ENCODE measurements at regions not wholly inside any gene's neighbourhood (a gene's known extent, or its start where the extent isn't known, plus 50 kb on each side); places are given as distances from the start of the nearest gene placed in this dataset.

- H4K20me1 ChIP-seq (ENCODE audit: insufficient read depth) = no peaks in the 10 kb centered on the region
- no peak overlapping the region for H3K4me3 ChIP-seq (ENCODE audit: low read depth in 2 of 2, low read length in 1 of 2)
- POLR2A ChIA-PET = no interaction called here
- no peak overlapping the region for H3K4me2 ChIP-seq
- no peaks in the 10 kb centered on the region for H3K27me3 ChIP-seq (ENCODE audit: insufficient read depth)
- peaks cover 0 to 9% of the 10 kb centered on the region in 2 experiments; a peak in 1 of 4 replicates for H3K4me1 ChIP-seq (ENCODE audit: control insufficient read depth in 1 of 2, insufficient read depth in 2 of 2, low read depth in 1 of 2, low read length in 1 of 2)
- H3K27ac ChIP-seq (ENCODE audit: low read depth in 2 of 2, low read length in 1 of 2) = no peak overlapping the region
- TF ChIP-seq MEF2A (IDR thresholded peaks at IDR 0.05; ENCODE audit: borderline replicate concordance, low read depth) (no peak), TCF12 (IDR thresholded peaks at IDR 0.05) (no peak), RCOR1 (IDR thresholded peaks at IDR 0.05; ENCODE audit: low read length) (no peak), NRF1 (IDR thresholded peaks at IDR 0.05; ENCODE audit: low read depth, low read length) (no peak), GABPA (IDR thresholded peaks at IDR 0.05; ENCODE audit: low read depth) (no peak), TEAD4 (IDR thresholded peaks at IDR 0.05; ENCODE audit: borderline replicate concordance, insufficient read depth) (no peak), ELF1 (IDR thresholded peaks at IDR 0.05) (no peak), GATA2 (CRISPR knock-in tag; IDR thresholded peaks at IDR 0.05) (no peak), EP300 (IDR thresholded peaks at IDR 0.05; ENCODE audit: borderline replicate concordance in 1 of 2, low read depth in 1 of 2, low read length in 1 of 2) (no peak), SMC3 (IDR thresholded peaks at IDR 0.05; ENCODE audit: low read depth, low read length) (no peak), NFIC (IDR thresholded peaks at IDR 0.05; ENCODE audit: borderline replicate concordance) (no peak), FOXJ3 (CRISPR knock-in tag; IDR thresholded peaks at IDR 0.05) (no peak), FOSL2 (IDR thresholded peaks at IDR 0.05; ENCODE audit: borderline replicate concordance, low read depth) (no peak), REST (IDR thresholded peaks at IDR 0.05; ENCODE audit: low read depth, low read length) (no peak), MXI1 (IDR thresholded peaks at IDR 0.05; ENCODE audit: low read depth, low read length) (no peak)
- TF ChIP-seq, protein P1, sequence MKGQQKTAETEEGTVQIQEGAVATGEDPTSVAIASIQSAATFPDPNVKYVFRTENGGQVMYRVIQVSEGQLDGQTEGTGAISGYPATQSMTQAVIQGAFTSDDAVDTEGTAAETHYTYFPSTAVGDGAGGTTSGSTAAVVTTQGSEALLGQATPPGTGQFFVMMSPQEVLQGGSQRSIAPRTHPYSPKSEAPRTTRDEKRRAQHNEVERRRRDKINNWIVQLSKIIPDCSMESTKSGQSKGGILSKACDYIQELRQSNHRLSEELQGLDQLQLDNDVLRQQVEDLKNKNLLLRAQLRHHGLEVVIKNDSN (IDR thresholded peaks at IDR 0.05; ENCODE audit: borderline replicate concordance, low read depth) = no peak
- TF ChIP-seq, protein P2, sequence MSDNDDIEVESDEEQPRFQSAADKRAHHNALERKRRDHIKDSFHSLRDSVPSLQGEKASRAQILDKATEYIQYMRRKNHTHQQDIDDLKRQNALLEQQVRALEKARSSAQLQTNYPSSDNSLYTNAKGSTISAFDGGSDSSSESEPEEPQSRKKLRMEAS (IDR thresholded peaks at IDR 0.05; ENCODE audit: low read depth) = no peak
- TF ChIP-seq, protein P3, sequence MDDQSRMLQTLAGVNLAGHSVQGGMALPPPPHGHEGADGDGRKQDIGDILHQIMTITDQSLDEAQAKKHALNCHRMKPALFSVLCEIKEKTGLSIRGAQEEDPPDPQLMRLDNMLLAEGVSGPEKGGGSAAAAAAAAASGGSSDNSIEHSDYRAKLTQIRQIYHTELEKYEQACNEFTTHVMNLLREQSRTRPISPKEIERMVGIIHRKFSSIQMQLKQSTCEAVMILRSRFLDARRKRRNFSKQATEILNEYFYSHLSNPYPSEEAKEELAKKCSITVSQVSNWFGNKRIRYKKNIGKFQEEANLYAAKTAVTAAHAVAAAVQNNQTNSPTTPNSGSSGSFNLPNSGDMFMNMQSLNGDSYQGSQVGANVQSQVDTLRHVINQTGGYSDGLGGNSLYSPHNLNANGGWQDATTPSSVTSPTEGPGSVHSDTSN (IDR thresholded peaks at IDR 0.05) = no peak
- CTCF ChIA-PET = interaction anchor here (0.9 kb wide), 1 partner anchor 9 kb away, joined by 3 read pairs; no protein-coding TSS in a partner anchor
- H3K9me2 ChIP-seq = no peaks in the 10 kb centered on the region
- WGBS (ENCODE audit: low lambda C conversion rate) = 14% methylated on average over 4 of the region's 4 CpGs
- H2AFZ ChIP-seq (ENCODE audit: low read depth) = no peak overlapping the region
- no peaks in the 10 kb centered on the region for H3K79me2 ChIP-seq (ENCODE audit: insufficient read depth)
- no peak for DNase-seq
- no peak overlapping the region for H3K9ac ChIP-seq
- H3F3A ChIP-seq (replicated peaks; ENCODE audit: insufficient read depth) = peaks cover 3% of the 10 kb centered on the region
- H3K36me3 ChIP-seq (replicated peaks in 1 of 2; ENCODE audit: control insufficient read depth in 1 of 2, insufficient read depth in 2 of 2, low read length in 1 of 2) = no peaks in the 10 kb centered on the region
- H3K9me3 ChIP-seq = peaks cover 6% of the 10 kb centered on the region; the same call in 1 of the 2 replicates
Measured at GRCh38 chr20:4568361-4568959, 117.8 kb upstream of the PRNP start.

All from SK-N-SH (cell line).